Kidney (tissue), 13 donors: ENCODE measurements at regions not wholly inside any gene's neighbourhood (a gene's known extent, or its start where the extent isn't known, plus 50 kb on each side); places are given as distances from the start of the nearest gene placed in this dataset.

Experiments used
- DNase-seq, 5 donors: peaks; one replicate each; pipeline ENCODE4 v3.0.0-alpha.2; 2013 to 2020
- FAIRE-seq: peaks from 2 replicates; lab custom pipeline; 2012; peaks lifted over from hg19 to GRCh38; lab: Jason Lieb, UNC
- H3K27ac ChIP-seq, 2 donors: one replicate each; pipeline ENCODE4 v1.7.0; 2013; ENCODE audit warnings: low read depth in 2 of 2, low read length in 2 of 2, inconsistent platforms in 1 of 2
- H3K27me3 ChIP-seq: one replicate; pipeline ENCODE4 v1.7.1; 2013; ENCODE audit warnings: low read length, inconsistent platforms; ENCODE audit not compliant: control insufficient read depth, insufficient read depth
- H3K36me3 ChIP-seq, 3 donors: one replicate each; pipeline versions ENCODE4 v1.7.0 to v1.7.1; 2013; ENCODE audit warnings: low read length in 3 of 3, control low read depth in 1 of 3, inconsistent platforms in 1 of 3; ENCODE audit not compliant: insufficient read depth in 3 of 3, control insufficient read depth in 2 of 3
- H3K4me1 ChIP-seq, 3 donors: one replicate each; pipeline versions ENCODE4 v1.7.0 to v1.7.1; 2013; ENCODE audit warnings: low read length in 3 of 3, inconsistent platforms in 1 of 3, low read depth in 1 of 3; ENCODE audit not compliant: control insufficient read depth in 2 of 3, insufficient read depth in 2 of 3
- H3K4me3 ChIP-seq, 3 donors: one replicate each; pipeline versions ENCODE4 v1.7.0 to v1.8.1; 2013; ENCODE audit warnings: low read length in 3 of 3, control low read depth in 1 of 3, inconsistent platforms in 1 of 3
- H3K9ac ChIP-seq, 3 donors: one replicate each; pipeline versions ENCODE4 v1.7.0 to v1.7.1; 2013; ENCODE audit warnings: low read length in 3 of 3, control low read depth in 1 of 3, inconsistent platforms in 1 of 3
- H3K9me3 ChIP-seq, 3 donors: one replicate each; pipeline versions ENCODE4 v1.7.0 to v1.7.1; 2013; ENCODE audit warnings: low read length in 3 of 3, control low read depth in 1 of 3, inconsistent platforms in 1 of 3; ENCODE audit not compliant: control insufficient read depth in 2 of 3, insufficient read depth in 1 of 3
- intact Hi-C: fragments of 100-400 bp; cut with DNase I; formaldehyde crosslinking; loops from one replicate; pipeline ENCODE4 v1.11.1; 2022
- TF ChIP-seq, protein P1 (sequence below): IDR thresholded peaks from 3 replicates; pipeline ENCODE4 v1.5.1; 2012; ENCODE audit warnings: mild to moderate bottlenecking, moderate library complexity, borderline replicate concordance; ENCODE audit not compliant: insufficient read depth; ENCODE audit errors: extremely low read depth
- donor health status: control.
- donor health status: control.
- donor health status: control.
- donor health status: control.
- donor health status: control.
- donor health status: DM: yes; HTN: yes; CAD: no.
- donor health status: Normal renal cell carcinoma (clear cell type).

DNA sequence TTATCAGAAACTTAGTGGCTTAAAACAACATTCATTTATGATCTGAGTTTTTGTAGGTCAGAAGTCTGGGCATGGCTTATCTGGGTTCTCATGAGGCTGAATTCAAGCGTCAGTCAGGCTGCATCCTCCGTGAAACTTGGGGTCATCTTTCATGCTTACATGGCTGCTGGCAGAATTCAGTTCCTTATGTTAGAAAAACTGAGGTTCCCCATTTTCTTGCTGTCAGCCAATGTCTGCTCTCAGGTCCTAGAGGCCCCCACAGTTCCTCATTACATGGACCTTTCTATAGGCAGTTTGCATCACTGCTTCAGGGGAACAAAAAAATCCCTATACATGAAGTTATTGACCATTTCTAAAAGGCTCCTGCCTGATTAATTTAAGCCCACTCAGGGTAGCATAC lies 83.8 kb upstream of the NMUR2 start:
- intact Hi-C loops, result no loop called here
- TF ChIP-seq, protein P1, sequence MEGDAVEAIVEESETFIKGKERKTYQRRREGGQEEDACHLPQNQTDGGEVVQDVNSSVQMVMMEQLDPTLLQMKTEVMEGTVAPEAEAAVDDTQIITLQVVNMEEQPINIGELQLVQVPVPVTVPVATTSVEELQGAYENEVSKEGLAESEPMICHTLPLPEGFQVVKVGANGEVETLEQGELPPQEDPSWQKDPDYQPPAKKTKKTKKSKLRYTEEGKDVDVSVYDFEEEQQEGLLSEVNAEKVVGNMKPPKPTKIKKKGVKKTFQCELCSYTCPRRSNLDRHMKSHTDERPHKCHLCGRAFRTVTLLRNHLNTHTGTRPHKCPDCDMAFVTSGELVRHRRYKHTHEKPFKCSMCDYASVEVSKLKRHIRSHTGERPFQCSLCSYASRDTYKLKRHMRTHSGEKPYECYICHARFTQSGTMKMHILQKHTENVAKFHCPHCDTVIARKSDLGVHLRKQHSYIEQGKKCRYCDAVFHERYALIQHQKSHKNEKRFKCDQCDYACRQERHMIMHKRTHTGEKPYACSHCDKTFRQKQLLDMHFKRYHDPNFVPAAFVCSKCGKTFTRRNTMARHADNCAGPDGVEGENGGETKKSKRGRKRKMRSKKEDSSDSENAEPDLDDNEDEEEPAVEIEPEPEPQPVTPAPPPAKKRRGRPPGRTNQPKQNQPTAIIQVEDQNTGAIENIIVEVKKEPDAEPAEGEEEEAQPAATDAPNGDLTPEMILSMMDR, result no peak
- Histone ChIP-seq H3K4me3 (no peak overlapping the region), H3K9me3 (peaks cover 0 to 3% (median 0%) of the 10 kb centered on the region in 3 donors), H3K36me3 (no peaks in the 10 kb centered on the region), H3K9ac (no peak overlapping the region), H3K27ac (no peak overlapping the region), H3K27me3 (no peaks in the 10 kb centered on the region), H3K4me1 (no peaks in the 10 kb centered on the region)
- DNase-seq, result no peak
- FAIRE-seq, result no peak

- intact Hi-C loops, result no loop called here
- Histone ChIP-seq H3K4me3 (no peak overlapping the region), H3K4me1 (no peaks in the 10 kb centered on the region), H3K27ac (no peak overlapping the region), H3K9me3 (no peaks in the 10 kb centered on the region), H3K9ac (no peak overlapping the region), H3K27me3 (no peaks in the 10 kb centered on the region), H3K36me3 (no peaks in the 10 kb centered on the region)
- TF ChIP-seq, protein P1, result no peak
- DNase-seq (no peak), FAIRE-seq (no peak)
Measured at GRCh38 chr5:152499814-152500535, 94.9 kb upstream of the NMUR2 start.

- FAIRE-seq (no peak), DNase-seq (no peak)
- H3K4me1 ChIP-seq, result no peaks in the 10 kb centered on the region
- no peak overlapping the region for H3K27ac ChIP-seq
- no peaks in the 10 kb centered on the region for H3K27me3 ChIP-seq
- no peaks in the 10 kb centered on the region for H3K9me3 ChIP-seq
- TF ChIP-seq, protein P1, result no peak
- intact Hi-C loops, result no loop called here
- H3K9ac ChIP-seq, result no peak overlapping the region
- H3K4me3 ChIP-seq, result no peak overlapping the region
- H3K36me3 ChIP-seq, result no peaks in the 10 kb centered on the region
Measured at GRCh38 chr5:152501294-152501693, 96.2 kb upstream of the NMUR2 start.
